ENCODE measurements at regions not wholly inside any gene's neighbourhood (a gene's known extent, or its start where the extent isn't known, plus 50 kb on each side); places are given as distances from the start of the nearest gene placed in this dataset.
"Not testable (repeated sequence)": the region's sequence is repeated elsewhere in the genome, so short reads cannot be mapped to it uniquely, and the experiment has no call there.

DNA sequence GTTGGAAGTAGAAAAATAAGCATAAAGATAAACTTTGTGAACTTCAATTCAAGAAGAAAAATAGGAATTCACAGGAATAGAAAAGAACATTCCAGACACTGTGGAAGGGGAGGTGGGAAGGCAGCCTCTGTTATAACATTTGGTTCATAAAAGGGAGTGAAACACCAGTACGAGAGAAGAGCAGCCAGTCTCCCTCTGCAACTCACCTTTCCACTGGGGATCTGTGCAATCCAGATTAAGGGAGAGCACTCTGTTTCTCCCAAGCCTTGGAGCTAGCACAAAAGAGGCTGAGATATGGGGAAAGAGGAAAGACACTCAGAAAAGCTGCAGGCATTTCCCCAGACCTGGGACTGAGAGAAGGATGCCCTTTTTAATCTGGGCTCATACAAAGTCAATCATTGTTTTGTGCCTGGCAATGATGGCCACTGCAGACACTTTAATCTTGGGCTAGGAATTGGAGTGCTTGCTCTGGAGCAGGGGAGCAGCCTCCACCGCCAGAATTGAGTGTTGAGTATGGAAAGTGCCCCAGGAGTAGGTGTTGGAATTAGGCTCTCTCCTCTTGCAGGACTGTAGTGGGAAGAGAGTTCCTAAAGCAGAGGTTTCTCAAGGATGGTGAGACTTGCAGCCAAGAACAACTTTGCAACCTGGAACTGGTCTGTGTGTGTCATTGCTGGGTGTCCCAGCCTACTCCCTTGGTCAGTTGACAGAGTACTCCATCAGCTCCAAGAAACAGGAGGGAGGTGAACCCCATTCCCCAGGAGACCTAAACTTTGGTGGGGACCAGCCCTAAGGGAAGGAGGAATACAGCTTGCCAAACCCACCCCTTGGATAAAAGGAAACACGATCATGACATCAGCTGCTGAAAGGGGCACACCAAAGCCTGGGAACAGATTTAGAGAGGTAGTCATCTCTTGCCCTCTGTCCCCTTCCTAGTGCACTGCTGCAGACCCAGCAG lies 1510.2 kb upstream of the TPTE start:
- H4K20me1 ChIP-seq (ENCODE audit: control insufficient read depth, insufficient read depth, low read length, poor library complexity, severe bottlenecking); DNase-seq; H2AFZ ChIP-seq (ENCODE audit: insufficient read depth, low read depth, low read length, poor library complexity, severe bottlenecking); H3K27ac Mint-ChIP-seq; H3K4me1 Mint-ChIP-seq; H3K4me2 ChIP-seq (replicated peaks; ENCODE audit: low read depth, low read length, poor library complexity, severe bottlenecking); H3K27me3 ChIP-seq (replicated peaks in 1 of 4; ENCODE audit: control extremely low read depth in 1 of 4, control insufficient read depth in 3 of 4, insufficient read depth in 4 of 4, low read length in 3 of 4); CTCF ChIA-PET; H3K79me2 ChIP-seq (ENCODE audit: control insufficient read depth, insufficient read depth, low read length); ATAC-seq (ENCODE audit: low read depth); intact Hi-C loops (cut with micrococcal nuclease); H3K4me1 ChIP-seq (ENCODE audit: control insufficient read depth in 2 of 2, insufficient read depth in 2 of 2, low read length in 2 of 2); H3K9ac ChIP-seq (ENCODE audit: low read length); H3K36me3 ChIP-seq (replicated peaks in 1 of 2; ENCODE audit: control extremely low read depth in 1 of 2, control insufficient read depth in 1 of 2, extremely low read depth in 1 of 2, insufficient read depth in 2 of 2, low read length in 1 of 2); H3K27me3 Mint-ChIP-seq; POLR2A ChIA-PET; H3K27ac ChIP-seq (ENCODE audit: low read length in 2 of 2); H3K4me3 ChIP-seq (ENCODE audit: control extremely low read depth in 1 of 5, extremely low read depth in 1 of 5, insufficient read depth in 1 of 5, low read depth in 2 of 5, low read length in 4 of 5); H3K4me3 Mint-ChIP-seq; H3K9me3 Mint-ChIP-seq (ENCODE audit: insufficient read depth): not testable (repeated sequence)
- 60% methylated on average over 3 of the region's 3 CpGs for WGBS (ENCODE audit: insufficient coverage)
- peaks cover 0 to 22% (median 11%) of the 10 kb centered on the region in 3 donors for H3K9me3 ChIP-seq (ENCODE audit: control extremely low read depth in 1 of 3, control insufficient read depth in 2 of 3, insufficient read depth in 1 of 3, low read length in 2 of 3)

DNA sequence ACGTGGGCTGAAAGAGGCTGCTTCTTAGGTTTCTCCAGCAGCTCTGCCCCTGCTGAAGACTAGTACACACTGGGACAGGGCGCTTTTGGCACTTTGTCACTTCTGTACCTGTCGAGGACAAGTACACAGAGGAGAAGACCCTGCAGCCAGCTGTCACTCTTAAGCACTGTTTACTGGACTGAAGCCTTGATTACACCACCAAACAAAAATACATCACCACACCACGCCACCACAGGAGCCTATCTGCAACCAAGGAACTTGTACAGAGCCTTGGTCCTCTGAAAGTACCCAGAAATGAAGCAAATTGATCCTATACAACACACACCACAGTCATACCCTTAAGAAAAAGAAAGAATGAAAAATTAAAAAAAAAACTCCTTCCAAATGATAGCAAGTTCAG lies 1509.5 kb upstream of the TPTE start:
- ATAC-seq (ENCODE audit: low read depth); H3K27ac Mint-ChIP-seq; H3K4me3 Mint-ChIP-seq; H4K20me1 ChIP-seq (ENCODE audit: control insufficient read depth, insufficient read depth, low read length, poor library complexity, severe bottlenecking); H3K9me3 Mint-ChIP-seq (ENCODE audit: insufficient read depth); H3K36me3 ChIP-seq (replicated peaks in 1 of 2; ENCODE audit: control extremely low read depth in 1 of 2, control insufficient read depth in 1 of 2, extremely low read depth in 1 of 2, insufficient read depth in 2 of 2, low read length in 1 of 2); H3K9ac ChIP-seq (ENCODE audit: low read length); H3K4me3 ChIP-seq (ENCODE audit: control extremely low read depth in 1 of 5, extremely low read depth in 1 of 5, insufficient read depth in 1 of 5, low read depth in 2 of 5, low read length in 4 of 5); H3K27me3 Mint-ChIP-seq; H2AFZ ChIP-seq (ENCODE audit: insufficient read depth, low read depth, low read length, poor library complexity, severe bottlenecking); DNase-seq; POLR2A ChIA-PET; H3K4me1 Mint-ChIP-seq; intact Hi-C loops (cut with micrococcal nuclease); H3K27ac ChIP-seq (ENCODE audit: low read length in 2 of 2); CTCF ChIA-PET; H3K27me3 ChIP-seq (replicated peaks in 1 of 4; ENCODE audit: control extremely low read depth in 1 of 4, control insufficient read depth in 3 of 4, insufficient read depth in 4 of 4, low read length in 3 of 4); H3K4me2 ChIP-seq (replicated peaks; ENCODE audit: low read depth, low read length, poor library complexity, severe bottlenecking); H3K79me2 ChIP-seq (ENCODE audit: control insufficient read depth, insufficient read depth, low read length); H3K4me1 ChIP-seq (ENCODE audit: control insufficient read depth in 2 of 2, insufficient read depth in 2 of 2, low read length in 2 of 2): not testable (repeated sequence)
- peaks cover 0 to 22% (median 11%) of the 10 kb centered on the region in 3 donors for H3K9me3 ChIP-seq (ENCODE audit: control extremely low read depth in 1 of 3, control insufficient read depth in 2 of 3, insufficient read depth in 1 of 3, low read length in 2 of 3)
- 38% methylated on average over 4 of the region's 4 CpGs for WGBS (ENCODE audit: insufficient coverage)

DNA sequence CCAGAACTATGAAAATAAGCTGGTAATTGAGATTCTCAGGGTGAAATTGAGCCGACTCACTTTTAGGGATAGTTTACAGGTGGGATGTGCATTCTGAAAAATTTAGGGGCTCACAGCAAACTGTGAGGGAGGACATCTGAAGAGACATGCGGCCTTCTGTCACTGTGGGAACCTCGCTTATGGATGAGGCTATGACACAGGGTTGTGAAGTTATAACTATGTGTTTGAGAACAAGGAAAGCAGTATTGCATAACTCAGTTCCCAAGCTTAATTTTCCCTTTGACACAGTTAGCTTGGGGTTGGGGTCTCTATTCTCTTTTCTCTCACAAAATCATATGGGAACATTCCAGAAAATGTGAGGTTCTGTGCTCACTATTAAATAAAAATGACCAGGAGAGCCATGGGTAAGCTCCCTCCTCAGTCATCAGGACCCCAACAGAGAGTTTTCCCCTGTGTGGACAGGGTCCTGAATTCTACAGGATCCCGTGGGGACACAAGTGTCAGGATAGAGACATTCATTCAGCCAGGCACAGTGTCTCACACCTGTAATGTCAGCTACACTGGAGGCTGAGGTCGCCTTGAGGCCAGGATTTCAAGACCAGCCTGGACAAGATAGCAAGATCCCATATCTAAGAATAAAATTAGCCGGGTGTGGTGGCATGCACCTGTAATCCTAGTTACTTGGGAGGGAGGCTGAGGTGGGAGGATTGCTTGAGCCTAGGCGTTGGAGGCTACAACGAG lies 1507.7 kb upstream of the TPTE start:
- H3K36me3 ChIP-seq (replicated peaks in 1 of 2; ENCODE audit: control extremely low read depth in 1 of 2, control insufficient read depth in 1 of 2, extremely low read depth in 1 of 2, insufficient read depth in 2 of 2, low read length in 1 of 2); H3K27me3 Mint-ChIP-seq; H3K9ac ChIP-seq (ENCODE audit: low read length); H2AFZ ChIP-seq (ENCODE audit: insufficient read depth, low read depth, low read length, poor library complexity, severe bottlenecking); CTCF ChIA-PET; H3K4me2 ChIP-seq (replicated peaks; ENCODE audit: low read depth, low read length, poor library complexity, severe bottlenecking); H3K27ac ChIP-seq (ENCODE audit: low read length in 2 of 2); H3K4me1 ChIP-seq (ENCODE audit: control insufficient read depth in 2 of 2, insufficient read depth in 2 of 2, low read length in 2 of 2); H3K27me3 ChIP-seq (replicated peaks in 1 of 4; ENCODE audit: control extremely low read depth in 1 of 4, control insufficient read depth in 3 of 4, insufficient read depth in 4 of 4, low read length in 3 of 4); intact Hi-C loops (cut with micrococcal nuclease); H3K4me1 Mint-ChIP-seq; H3K4me3 ChIP-seq (ENCODE audit: control extremely low read depth in 1 of 5, extremely low read depth in 1 of 5, insufficient read depth in 1 of 5, low read depth in 2 of 5, low read length in 4 of 5); H3K9me3 Mint-ChIP-seq (ENCODE audit: insufficient read depth); DNase-seq; H4K20me1 ChIP-seq (ENCODE audit: control insufficient read depth, insufficient read depth, low read length, poor library complexity, severe bottlenecking); H3K4me3 Mint-ChIP-seq; ATAC-seq (ENCODE audit: low read depth); H3K79me2 ChIP-seq (ENCODE audit: control insufficient read depth, insufficient read depth, low read length); H3K27ac Mint-ChIP-seq; POLR2A ChIA-PET: not testable (repeated sequence)
- WGBS (ENCODE audit: insufficient coverage): 61% methylated on average over 7 of the region's 8 CpGs
- H3K9me3 ChIP-seq (ENCODE audit: control extremely low read depth in 1 of 3, control insufficient read depth in 2 of 3, insufficient read depth in 1 of 3, low read length in 2 of 3): peaks cover 0 to 24% (median 8%) of the 10 kb centered on the region in 3 donors
